MV-4-11 (cell line): ENCODE measurements at regions not wholly inside any gene's neighbourhood (a gene's known extent, or its start where the extent isn't known, plus 50 kb on each side); places are given as distances from the start of the nearest gene placed in this dataset.

ENCODE experiments used
- DNase-seq: peaks from one replicate; lab custom pipeline; 2025; lab: John Stamatoyannopoulos, UW

GRCh38 chr2:100660851-100661584, 98.2 kb downstream of the PDCL3 start:
- no peak for DNase-seq

- no peak for DNase-seq
Observed at GRCh38 chr2:100662866-100663265, 100.1 kb downstream of the PDCL3 start.

- DNase-seq = no peak
Observed at GRCh38 chr2:100664021-100664755, 101.4 kb downstream of the PDCL3 start.

GRCh38 chr2:100664756-100665101, 101.9 kb downstream of the PDCL3 start:
- DNase-seq = no peak

GRCh38 chr2:100666996-100667395, 104.2 kb downstream of the PDCL3 start:
- DNase-seq = no peak

- DNase-seq = no peak
Observed at GRCh38 chr2:100667801-100668200, 105.0 kb downstream of the PDCL3 start.

- no peak for DNase-seq
Observed at GRCh38 chr2:100670232-100670631, 107.4 kb downstream of the PDCL3 start.

- DNase-seq = no peak
Observed at GRCh38 chr2:100673115-100673514, 110.3 kb downstream of the PDCL3 start.

GRCh38 chr2:100673691-100674485, 111.1 kb downstream of the PDCL3 start:
- DNase-seq = no peak

GRCh38 chr2:100674666-100675065, 111.9 kb downstream of the PDCL3 start:
- no peak for DNase-seq

- no peak for DNase-seq
Observed at GRCh38 chr2:100675373-100675772, 112.6 kb downstream of the PDCL3 start.

GRCh38 chr2:100675855-100676254, 113.1 kb downstream of the PDCL3 start:
- no peak for DNase-seq

GRCh38 chr2:100676346-100676745, 113.6 kb downstream of the PDCL3 start:
- DNase-seq = no peak

- DNase-seq = no peak
Observed at GRCh38 chr2:100677611-100678185, 114.9 kb downstream of the PDCL3 start.

GRCh38 chr2:100679211-100679610, 116.4 kb downstream of the PDCL3 start:
- DNase-seq = no peak

GRCh38 chr2:100682536-100682935, 119.7 kb downstream of the PDCL3 start:
- no peak for DNase-seq

- DNase-seq = no peak
Observed at GRCh38 chr2:100683231-100683630, 120.4 kb downstream of the PDCL3 start.

- DNase-seq = no peak
Observed at GRCh38 chr2:100691846-100692245, 128.1 kb upstream of the NPAS2 start.

GRCh38 chr2:100692381-100692780, 127.6 kb upstream of the NPAS2 start:
- DNase-seq = no peak

- DNase-seq = no peak
Observed at GRCh38 chr2:100692906-100693305, 127.0 kb upstream of the NPAS2 start.

GRCh38 chr2:100699131-100699530, 120.8 kb upstream of the NPAS2 start:
- no peak for DNase-seq

GRCh38 chr2:100702438-100703109, 117.4 kb upstream of the NPAS2 start:
- no peak for DNase-seq
